ENCODE measurements at regions not wholly inside any gene's neighbourhood (a gene's known extent, or its start where the extent isn't known, plus 50 kb on each side); places are given as distances from the start of the nearest gene placed in this dataset.

GRCh38 chr10:128930515-128930914 is 536.5 kb upstream of the MGMT start:
- no peak for DNase-seq (ENCODE audit: low spot score)

- no peak for DNase-seq (ENCODE audit: low spot score)
Measured at GRCh38 chr10:128932071-128932820, 534.8 kb upstream of the MGMT start.

GRCh38 chr10:128934492-128934891 is 532.5 kb upstream of the MGMT start:
- no peak for DNase-seq (ENCODE audit: low spot score)

- DNase-seq (ENCODE audit: low spot score): no peak
Measured at GRCh38 chr10:128936392-128936791, 530.6 kb upstream of the MGMT start.

- DNase-seq (ENCODE audit: low spot score): no peak
Measured at GRCh38 chr10:128938558-128938957, 528.5 kb upstream of the MGMT start.

- no peak for DNase-seq (ENCODE audit: low spot score)
Measured at GRCh38 chr10:128940081-128940480, 527.0 kb upstream of the MGMT start.

- no peak for DNase-seq (ENCODE audit: low spot score)
Measured at GRCh38 chr10:128943111-128943510, 523.9 kb upstream of the MGMT start.

GRCh38 chr10:128945398-128945797 is 521.6 kb upstream of the MGMT start:
- DNase-seq (ENCODE audit: low spot score): no peak

- DNase-seq (ENCODE audit: low spot score): no peak
Measured at GRCh38 chr10:128950159-128950915, 516.7 kb upstream of the MGMT start.

- no peak for DNase-seq (ENCODE audit: low spot score)
Measured at GRCh38 chr10:128950916-128951275, 516.1 kb upstream of the MGMT start.

GRCh38 chr10:128952856-128953255 is 514.2 kb upstream of the MGMT start:
- DNase-seq (ENCODE audit: low spot score): no peak

GRCh38 chr10:128956149-128956548 is 510.9 kb upstream of the MGMT start:
- DNase-seq (ENCODE audit: low spot score): no peak

GRCh38 chr10:128957221-128957620 is 509.8 kb upstream of the MGMT start:
- DNase-seq (ENCODE audit: low spot score): no peak

- DNase-seq (ENCODE audit: low spot score): no peak
Measured at GRCh38 chr10:128958834-128959690, 508.0 kb upstream of the MGMT start.

- no peak for DNase-seq (ENCODE audit: low spot score)
Measured at GRCh38 chr10:128959746-128960145, 507.3 kb upstream of the MGMT start.

- DNase-seq (ENCODE audit: low spot score): no peak
Measured at GRCh38 chr10:128960517-128960916, 506.5 kb upstream of the MGMT start.

- no peak for DNase-seq (ENCODE audit: low spot score)
Measured at GRCh38 chr10:128962182-128962581, 504.9 kb upstream of the MGMT start.

- DNase-seq (ENCODE audit: low spot score): no peak
Measured at GRCh38 chr10:128963211-128964099, 503.6 kb upstream of the MGMT start.

- no peak for DNase-seq (ENCODE audit: low spot score)
Measured at GRCh38 chr10:128964100-128964403, 503.0 kb upstream of the MGMT start.

GRCh38 chr10:128967980-128968756 is 498.9 kb upstream of the MGMT start:
- DNase-seq (ENCODE audit: low spot score): no peak

GRCh38 chr10:128969551-128969950 is 497.5 kb upstream of the MGMT start:
- DNase-seq (ENCODE audit: low spot score): no peak

Measured in SW480 (cell line).